Subcutaneous abdominal adipose tissue (tissue), 5 donors: ENCODE measurements at regions not wholly inside any gene's neighbourhood (a gene's known extent, or its start where the extent isn't known, plus 50 kb on each side); places are given as distances from the start of the nearest gene placed in this dataset.

ENCODE experiments used
- H3K27ac ChIP-seq: one replicate; pipeline ENCODE4 v1.7.0; 2013; ENCODE audit warnings: low read depth, mild to moderate bottlenecking, inconsistent platforms, low read length, moderate library complexity
- H3K27me3 ChIP-seq, 5 donors: one replicate each; pipeline ENCODE4 v1.7.0; 2013; ENCODE audit warnings: low read length in 5 of 5, inconsistent platforms in 1 of 5; ENCODE audit not compliant: control insufficient read depth in 5 of 5, insufficient read depth in 4 of 5
- H3K36me3 ChIP-seq, 5 donors: one replicate each; pipeline ENCODE4 v1.7.0; 2013; ENCODE audit warnings: low read length in 5 of 5; ENCODE audit not compliant: control insufficient read depth in 5 of 5, insufficient read depth in 5 of 5
- H3K4me1 ChIP-seq, 5 donors: one replicate each; pipeline ENCODE4 v1.7.0; 2013; ENCODE audit warnings: low read length in 5 of 5, mild to moderate bottlenecking in 3 of 5, moderate library complexity in 1 of 5; ENCODE audit not compliant: control insufficient read depth in 5 of 5, insufficient read depth in 5 of 5
- H3K4me3 ChIP-seq, 5 donors: one replicate each; pipeline ENCODE4 v1.7.0; 2013; ENCODE audit warnings: low read length in 5 of 5, low read depth in 1 of 5
- H3K9ac ChIP-seq, 5 donors: one replicate each; pipeline ENCODE4 v1.7.0; 2013; ENCODE audit warnings: low read length in 5 of 5, mild to moderate bottlenecking in 4 of 5, moderate library complexity in 3 of 5
- H3K9me3 ChIP-seq, 5 donors: one replicate each; pipeline ENCODE4 v1.7.0; 2013; ENCODE audit warnings: low read length in 5 of 5; ENCODE audit not compliant: control insufficient read depth in 5 of 5
- donor health status: healthy.
- donor health status: healthy.
- donor health status: healthy.
- donor health status: healthy.
- donor health status: healthy.

GRCh38 chr13:76023652-76024051, 387.5 kb downstream of the LMO7 start:
- Histone ChIP-seq H3K36me3 (no peaks in the 10 kb centered on the region), H3K9me3 (peaks cover 0 to 6% (median 4%) of the 10 kb centered on the region in 5 donors), H3K4me3 (no peak overlapping the region), H3K27me3 (no peaks in the 10 kb centered on the region), H3K27ac (no peak overlapping the region), H3K4me1 (no peaks in the 10 kb centered on the region), H3K9ac (no peak overlapping the region)

- H3K4me1 ChIP-seq, result no peaks in the 10 kb centered on the region
These were observed 384.4 kb downstream of the LMO7 start for GRCh38 chr13:76020421-76020955.

DNA sequence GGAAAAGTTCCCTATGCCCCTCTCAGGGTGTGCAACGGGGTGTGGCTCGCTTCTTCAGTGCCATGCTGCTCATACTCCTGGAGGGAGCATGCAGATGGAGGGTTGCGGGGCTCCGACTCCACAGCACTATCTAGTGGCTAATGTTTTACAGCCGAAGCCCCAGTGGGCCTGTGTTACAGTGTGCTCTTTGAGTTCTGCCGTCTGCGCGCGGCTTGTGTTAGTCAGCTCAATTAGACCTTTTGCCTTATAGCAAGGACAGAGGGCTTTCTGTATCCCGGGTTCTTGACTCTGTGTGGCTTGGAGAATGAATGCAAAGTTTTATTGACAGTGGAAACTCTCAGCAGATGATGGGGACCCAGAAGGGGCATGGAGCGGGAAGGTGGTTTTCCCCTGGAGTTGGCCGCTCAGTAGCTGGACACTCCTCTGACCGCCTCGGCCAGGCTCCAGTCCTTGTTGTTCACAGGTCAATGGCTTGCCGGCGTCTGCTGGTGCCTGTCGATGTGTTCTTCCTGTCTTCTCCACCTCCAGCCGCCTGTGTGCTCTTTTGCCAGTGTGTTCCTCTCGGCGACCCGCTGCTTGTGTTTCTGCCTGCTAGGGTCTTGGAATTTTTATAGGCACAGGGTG, 383.4 kb downstream of the LMO7 start:
- H3K27me3 ChIP-seq, result no peaks in the 10 kb centered on the region
- peaks cover 0 to 6% (median 4%) of the 10 kb centered on the region in 5 donors for H3K9me3 ChIP-seq
- H3K36me3 ChIP-seq, result no peaks in the 10 kb centered on the region
- no peaks in the 10 kb centered on the region for H3K4me1 ChIP-seq
- H3K4me3 ChIP-seq, result no peak overlapping the region
- no peak overlapping the region for H3K9ac ChIP-seq
- no peak overlapping the region for H3K27ac ChIP-seq

More at GRCh38 chr13:76020421-76020955, 384.4 kb downstream of the LMO7 start:
- no peaks in the 10 kb centered on the region for H3K36me3 ChIP-seq
- no peak overlapping the region for H3K27ac ChIP-seq
- H3K9ac ChIP-seq, result no peak overlapping the region
- H3K27me3 ChIP-seq, result no peaks in the 10 kb centered on the region
- no peak overlapping the region for H3K4me3 ChIP-seq
- peaks cover 0 to 6% (median 4%) of the 10 kb centered on the region in 5 donors for H3K9me3 ChIP-seq

- no peak overlapping the region for H3K9ac ChIP-seq
- no peaks in the 10 kb centered on the region for H3K27me3 ChIP-seq
- no peaks in the 10 kb centered on the region for H3K4me1 ChIP-seq
- H3K4me3 ChIP-seq, result no peak overlapping the region
- H3K27ac ChIP-seq, result no peak overlapping the region
- no peaks in the 10 kb centered on the region for H3K9me3 ChIP-seq
- no peaks in the 10 kb centered on the region for H3K36me3 ChIP-seq
These were observed 381.9 kb downstream of the LMO7 start for GRCh38 chr13:76017861-76018556.

DNA sequence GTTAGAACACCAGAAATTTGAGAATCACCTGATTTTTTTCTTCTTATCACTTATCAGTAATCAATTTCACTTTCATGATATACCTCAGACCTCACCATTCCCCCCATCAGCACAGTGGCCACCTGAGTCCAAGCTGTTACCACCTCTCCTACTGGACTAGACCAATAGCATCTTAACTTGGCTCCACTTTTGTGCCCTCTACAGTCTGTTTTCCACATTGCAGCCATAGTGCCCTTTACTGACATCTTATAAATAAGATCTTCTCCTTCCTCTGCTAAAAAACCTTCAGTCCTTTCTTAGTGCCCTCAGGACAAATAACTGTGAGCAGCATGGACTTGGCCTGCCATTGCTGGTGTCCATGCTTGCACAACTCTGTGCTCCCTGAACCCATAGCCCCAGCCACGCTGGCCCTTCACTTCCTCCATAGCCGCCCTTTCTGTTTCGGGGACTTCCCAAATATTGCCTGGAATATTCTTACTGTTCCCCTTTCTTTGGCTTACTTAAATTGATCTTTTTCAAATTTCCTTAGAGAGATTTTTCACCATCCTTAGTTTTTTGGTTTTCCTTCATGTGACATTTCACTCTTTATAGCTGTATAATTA, 380.8 kb downstream of the LMO7 start:
- Histone ChIP-seq H3K9ac (no peak overlapping the region), H3K4me1 (no peaks in the 10 kb centered on the region), H3K4me3 (no peak overlapping the region)

DNA sequence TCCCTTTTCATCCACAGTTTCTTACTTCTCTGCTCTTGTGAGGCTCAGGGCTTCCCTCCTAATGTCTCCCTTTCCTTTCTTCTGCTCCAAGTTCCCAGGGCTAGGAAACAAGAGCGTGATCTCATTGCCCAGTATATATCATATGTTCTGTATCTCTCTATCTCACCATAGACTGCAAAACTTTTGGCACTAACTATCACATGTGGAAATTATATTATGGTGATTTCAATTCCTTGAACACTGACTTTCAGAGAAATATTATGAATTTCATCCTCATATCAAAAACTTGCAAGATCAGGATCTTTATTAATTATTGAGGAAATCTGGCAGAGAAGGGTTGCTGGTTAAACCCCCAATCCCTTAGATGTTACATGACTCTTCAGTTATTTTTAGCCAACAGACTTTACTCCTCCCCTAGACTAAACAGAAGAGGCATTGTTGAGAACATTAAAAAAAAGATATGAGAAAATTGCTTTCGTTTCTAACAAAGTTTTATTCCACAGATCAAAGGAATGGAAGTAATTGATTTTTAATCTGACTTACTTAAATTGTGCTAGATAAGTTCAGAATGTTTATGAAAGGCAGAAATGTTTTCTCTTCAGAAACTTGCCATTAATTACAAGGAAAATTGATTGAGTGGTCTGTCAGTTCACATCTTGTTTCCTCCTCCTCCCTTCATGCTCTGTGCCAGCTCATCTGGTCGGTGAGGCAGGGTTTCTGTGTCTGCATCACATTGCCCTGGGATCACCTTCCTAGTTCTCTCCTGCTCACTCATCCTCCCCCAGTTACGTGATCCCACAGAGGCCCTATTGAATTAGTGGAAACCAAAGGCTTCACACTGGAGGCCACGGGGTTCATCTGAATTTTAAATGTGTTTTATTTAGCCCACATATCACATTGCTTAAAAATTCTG, 378.5 kb downstream of the LMO7 start:
- no peaks in the 10 kb centered on the region for H3K9me3 ChIP-seq
- no peak overlapping the region for H3K4me3 ChIP-seq

More for the DNA sequence above, 380.8 kb downstream of the LMO7 start:
- Histone ChIP-seq H3K27me3 (no peaks in the 10 kb centered on the region), H3K36me3 (no peaks in the 10 kb centered on the region), H3K27ac (no peak overlapping the region), H3K9me3 (no peaks in the 10 kb centered on the region)

GRCh38 chr13:76012091-76012721, 376.1 kb downstream of the LMO7 start:
- no peaks in the 10 kb centered on the region for H3K4me1 ChIP-seq
- H3K27ac ChIP-seq, result no peak overlapping the region
- H3K9me3 ChIP-seq, result no peaks in the 10 kb centered on the region
- no peak overlapping the region for H3K9ac ChIP-seq
- H3K27me3 ChIP-seq, result no peaks in the 10 kb centered on the region
- H3K4me3 ChIP-seq, result no peak overlapping the region
- H3K36me3 ChIP-seq, result no peaks in the 10 kb centered on the region

More for the DNA sequence above, 378.5 kb downstream of the LMO7 start:
- H3K27ac ChIP-seq, result no peak overlapping the region
- H3K36me3 ChIP-seq, result no peaks in the 10 kb centered on the region
- H3K27me3 ChIP-seq, result no peaks in the 10 kb centered on the region
- H3K4me1 ChIP-seq, result no peaks in the 10 kb centered on the region
- no peak overlapping the region for H3K9ac ChIP-seq

GRCh38 chr13:76009267-76009890, 373.2 kb downstream of the LMO7 start:
- no peak overlapping the region for H3K27ac ChIP-seq
- no peak overlapping the region for H3K4me3 ChIP-seq
- no peaks in the 10 kb centered on the region for H3K36me3 ChIP-seq
- no peaks in the 10 kb centered on the region for H3K27me3 ChIP-seq
- H3K9me3 ChIP-seq, result no peaks in the 10 kb centered on the region
- no peak overlapping the region for H3K9ac ChIP-seq
- no peaks in the 10 kb centered on the region for H3K4me1 ChIP-seq

GRCh38 chr13:76004416-76004815, 368.3 kb downstream of the LMO7 start:
- H3K4me1 ChIP-seq, result no peaks in the 10 kb centered on the region
- no peak overlapping the region for H3K9ac ChIP-seq
- no peaks in the 10 kb centered on the region for H3K36me3 ChIP-seq
- H3K27me3 ChIP-seq, result no peaks in the 10 kb centered on the region
- H3K4me3 ChIP-seq, result no peak overlapping the region
- no peak overlapping the region for H3K27ac ChIP-seq
- H3K9me3 ChIP-seq, result no peaks in the 10 kb centered on the region
